ENCODE measurements at regions not wholly inside any gene's neighbourhood (a gene's known extent, or its start where the extent isn't known, plus 50 kb on each side); places are given as distances from the start of the nearest gene placed in this dataset.

DNA sequence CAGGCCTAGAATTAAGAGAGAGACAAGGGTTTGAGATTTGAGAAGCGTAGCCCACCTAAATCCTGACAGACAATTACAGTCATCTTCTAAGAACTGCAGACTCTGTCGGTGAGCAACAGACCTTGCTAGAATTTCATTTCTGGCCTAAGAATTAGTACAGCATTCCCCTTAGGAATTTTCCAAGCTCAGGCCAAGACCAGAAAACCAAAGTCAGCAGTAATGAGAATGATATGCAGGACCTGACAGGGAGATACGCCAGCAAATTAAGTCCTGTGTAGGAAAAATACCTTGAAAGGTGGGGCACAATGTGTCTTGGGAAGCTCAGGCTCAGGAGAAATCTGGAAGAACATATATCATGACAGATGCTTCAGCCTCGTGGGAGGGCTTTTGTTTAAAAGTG lies 52.7 kb upstream of the HERPUD2 start:
- H3K4me1 ChIP-seq: no peaks in the 10 kb centered on the region
- DNase-seq: no peak
- H3K9me3 ChIP-seq: no peaks in the 10 kb centered on the region
- no peak overlapping the region for H3K27ac ChIP-seq
- H3K36me3 ChIP-seq: no peaks in the 10 kb centered on the region
- H3K4me3 ChIP-seq: no peak overlapping the region
- TF ChIP-seq CTCF (IDR thresholded peaks at IDR 0.05): no peak
- no peak for ATAC-seq
- H3K27me3 ChIP-seq: no peaks in the 10 kb centered on the region
- intact Hi-C loops (cut with DNase I): no loop called here

DNA sequence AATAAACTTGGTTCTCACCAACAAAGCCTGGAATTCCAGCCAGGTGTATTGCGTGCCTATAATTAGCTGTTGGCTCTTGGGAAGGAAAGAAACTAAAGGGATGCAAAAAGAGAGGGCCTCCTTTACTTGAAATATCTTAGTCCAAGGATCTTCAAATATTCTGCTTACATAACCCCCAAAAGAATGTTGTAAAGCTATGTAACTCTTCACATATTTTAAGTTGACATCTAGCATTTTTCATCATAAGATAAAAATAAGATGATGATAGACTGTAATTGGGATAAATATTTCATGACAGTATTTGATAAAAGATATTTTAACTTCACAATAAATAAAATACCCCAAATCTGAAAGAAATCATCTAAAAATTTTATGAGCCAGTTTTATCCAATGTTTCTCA lies 52.5 kb upstream of the SEPTIN7 start:
- H3K4me1 ChIP-seq: no peaks in the 10 kb centered on the region
- TF ChIP-seq CTCF (IDR thresholded peaks at IDR 0.05): no peak
- no peak for DNase-seq
- H3K4me3 ChIP-seq: no peak overlapping the region
- H3K27me3 ChIP-seq: no peaks in the 10 kb centered on the region
- no peak overlapping the region for H3K27ac ChIP-seq
- no peaks in the 10 kb centered on the region for H3K36me3 ChIP-seq
- no peak for ATAC-seq
- no peaks in the 10 kb centered on the region for H3K9me3 ChIP-seq
- intact Hi-C loops (cut with DNase I): no loop called here

DNA sequence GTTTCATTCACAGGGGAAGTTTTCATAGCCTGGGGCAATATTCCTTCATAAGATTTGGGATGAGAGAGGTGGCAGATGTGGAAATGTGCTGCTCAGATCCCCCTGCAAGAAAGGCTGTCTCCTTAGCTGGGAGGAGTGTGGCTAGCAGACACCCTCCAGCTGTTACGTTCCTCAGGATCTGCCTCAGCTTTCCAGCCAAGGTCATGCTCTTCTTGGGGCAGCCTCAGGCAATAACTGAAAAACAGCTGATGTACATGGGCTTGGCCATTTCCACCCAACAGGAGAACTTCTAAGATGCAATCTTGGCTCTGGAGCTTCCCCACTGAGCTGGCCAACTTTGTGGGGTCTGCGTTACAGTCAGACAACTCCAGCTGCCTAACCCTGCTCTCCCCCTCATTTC lies 51.3 kb upstream of the SEPTIN7 start:
- Histone ChIP-seq H3K27me3 (no peaks in the 10 kb centered on the region), H3K4me1 (no peaks in the 10 kb centered on the region), H3K9me3 (no peaks in the 10 kb centered on the region), H3K4me3 (no peak overlapping the region), H3K36me3 (no peaks in the 10 kb centered on the region), H3K27ac (no peak overlapping the region)
- DNase-seq: peak in 2 of 4 donors; percentile 43 to 78
- intact Hi-C loops (cut with DNase I): no loop called here
- TF ChIP-seq CTCF (IDR thresholded peaks at IDR 0.05): no peak
- ATAC-seq: peak; percentile 63

Measured in left lung (tissue), 4 donors.